WTC11 (cell line): ENCODE measurements at regions not wholly inside any gene's neighbourhood (a gene's known extent, or its start where the extent isn't known, plus 50 kb on each side); places are given as distances from the start of the nearest gene placed in this dataset.

ENCODE experiments used
- ATAC-seq: fragments of 200-7000 bp; cut with Tn5 transposase; 2 replicates; pipeline ENCODE4 v1.10.0; 2021; ENCODE audit warnings: mild to moderate bottlenecking, moderate library complexity
- CTCF ChIA-PET: fragments of 300-600 bp; sonication (Branson Sonifier 250); formaldehyde crosslinking; loops from one replicate; lab custom pipeline; 2021; ENCODE audit warnings: antibody characterized with exemption; lab: Charles Lee
- POLR2A ChIA-PET: fragments of 350-600 bp; sonication (Branson Sonifier 250); formaldehyde crosslinking; loops from one replicate; lab custom pipeline; 2021; ENCODE audit warnings: antibody characterized with exemption; lab: Charles Lee
- DNase-seq: peaks from one replicate; pipeline ENCODE4 v3.0.0; 2021; ENCODE audit warnings: low spot score
- H3K27ac Mint-ChIP-seq: 2 replicates; pipeline ENCODE4 v1.8.0; 2021; ENCODE audit warnings: mixed read lengths
- H3K27me3 Mint-ChIP-seq: 2 replicates; pipeline ENCODE4 v1.8.0; 2021; ENCODE audit warnings: low read depth, mild to moderate bottlenecking, moderate library complexity, mixed read lengths
- H3K36me3 Mint-ChIP-seq: 2 replicates; pipeline ENCODE4 v1.8.0; 2021; ENCODE audit warnings: mixed read lengths
- H3K4me1 Mint-ChIP-seq: 2 replicates; pipeline ENCODE4 v1.8.0; 2022; ENCODE audit warnings: mixed read lengths
- H3K4me3 Mint-ChIP-seq: 2 replicates; pipeline ENCODE4 v1.8.0; 2021; ENCODE audit warnings: mild to moderate bottlenecking, moderate library complexity, mixed read lengths
- H3K9me3 Mint-ChIP-seq: 2 replicates; pipeline ENCODE4 v1.8.0; 2021; ENCODE audit warnings: mixed read lengths
- ATF6 ChIP-seq: sonication (generic); formaldehyde crosslinking; IDR thresholded peaks from 2 replicates; pipeline ENCODE4 v1.8.1; 2023; ENCODE audit warnings: mild to moderate bottlenecking, missing genetic modification reagents
- CREM ChIP-seq: sonication (generic); formaldehyde crosslinking; IDR thresholded peaks from 2 replicates; pipeline ENCODE4 v1.8.1; 2022; ENCODE audit warnings: mild to moderate bottlenecking, missing genetic modification reagents, moderate library complexity
- CTCF ChIP-seq: fragments of 200-600 bp; IDR thresholded peaks from 2 replicates; pipeline ENCODE4 v1.8.0; 2022; ENCODE audit warnings: antibody characterized with exemption
- E2F4 ChIP-seq: sonication (generic); formaldehyde crosslinking; IDR thresholded peaks from 2 replicates; pipeline ENCODE4 v1.8.1; 2022; ENCODE audit warnings: low read depth, mild to moderate bottlenecking, moderate library complexity, missing genetic modification reagents, borderline replicate concordance
- FOXP4 ChIP-seq: sonication (generic); formaldehyde crosslinking; IDR thresholded peaks from 2 replicates; pipeline ENCODE4 v1.8.0; 2022; ENCODE audit warnings: mild to moderate bottlenecking, missing genetic modification reagents
- GRHL2 ChIP-seq: fragments of 250-450 bp; sonication (Bioruptor Pico); IDR thresholded peaks from 2 replicates; pipeline ENCODE4 v1.8.0; 2022; ENCODE audit warnings: mild to moderate bottlenecking, moderate library complexity; ENCODE audit not compliant: insufficient replicate concordance, severe bottlenecking
- IRF2 ChIP-seq: sonication (generic); formaldehyde crosslinking; IDR thresholded peaks from 2 replicates; pipeline ENCODE4 v1.8.0; 2022; ENCODE audit warnings: low read depth, missing genetic modification reagents, borderline replicate concordance
- MAX ChIP-seq: sonication (generic); formaldehyde crosslinking; IDR thresholded peaks from 2 replicates; pipeline ENCODE4 v1.8.0; 2022; ENCODE audit warnings: mild to moderate bottlenecking, missing genetic modification reagents
- MXD4 ChIP-seq: fragments of 250-450 bp; sonication (Bioruptor Pico); IDR thresholded peaks from 2 replicates; pipeline ENCODE4 v1.8.0; 2021; ENCODE audit warnings: mild to moderate bottlenecking, moderate library complexity, borderline replicate concordance
- NFE2L1 ChIP-seq: sonication (generic); formaldehyde crosslinking; IDR thresholded peaks from 2 replicates; pipeline ENCODE4 v1.8.1; 2023; ENCODE audit warnings: missing genetic modification reagents
- PRDM15 ChIP-seq: sonication (generic); formaldehyde crosslinking; IDR thresholded peaks from 2 replicates; pipeline ENCODE4 v1.8.0; 2022; ENCODE audit warnings: missing genetic modification reagents
- SOX15 ChIP-seq: fragments of 250-450 bp; sonication (Bioruptor Pico); IDR thresholded peaks from 2 replicates; pipeline ENCODE4 v1.9.0; 2021; ENCODE audit warnings: mild to moderate bottlenecking
- STAT6 ChIP-seq: sonication (generic); formaldehyde crosslinking; conservative IDR thresholded peaks from 2 replicates; pipeline ENCODE4 v1.8.1; 2023; ENCODE audit warnings: mild to moderate bottlenecking, low read depth, missing genetic modification reagents, moderate library complexity
- TCF7 ChIP-seq: sonication (generic); formaldehyde crosslinking; IDR thresholded peaks from 2 replicates; pipeline ENCODE4 v1.8.0; 2022; ENCODE audit warnings: mild to moderate bottlenecking, low read depth, missing genetic modification reagents, moderate library complexity
- TEAD1 ChIP-seq: sonication (generic); formaldehyde crosslinking; IDR thresholded peaks from 2 replicates; pipeline ENCODE4 v1.8.0; 2022; ENCODE audit warnings: mild to moderate bottlenecking, missing genetic modification reagents
- TEAD4 ChIP-seq: sonication (generic); formaldehyde crosslinking; IDR thresholded peaks from 2 replicates; pipeline ENCODE4 v1.8.0; 2022; ENCODE audit warnings: mild to moderate bottlenecking, missing genetic modification reagents
- TP53 ChIP-seq: sonication (generic); formaldehyde crosslinking; IDR thresholded peaks from 2 replicates; pipeline ENCODE4 v1.8.1; 2023; ENCODE audit warnings: mild to moderate bottlenecking, missing genetic modification reagents
- ZNF263 ChIP-seq: sonication (generic); formaldehyde crosslinking; IDR thresholded peaks from 2 replicates; pipeline ENCODE4 v1.8.1; 2022; ENCODE audit warnings: low read depth, mild to moderate bottlenecking, moderate library complexity, missing genetic modification reagents
- ZNF317 ChIP-seq: sonication (generic); formaldehyde crosslinking; IDR thresholded peaks from 2 replicates; pipeline ENCODE4 v1.8.1; 2023; ENCODE audit warnings: low read depth, mild to moderate bottlenecking, moderate library complexity, missing genetic modification reagents, borderline replicate concordance
- ZNF416 ChIP-seq: fragments of 250-450 bp; sonication (Bioruptor Pico); IDR thresholded peaks from 2 replicates; pipeline ENCODE4 v1.9.0; 2021; ENCODE audit warnings: mild to moderate bottlenecking, inconsistent platforms

GRCh38 chr22:35172442-35172841, 84.9 kb upstream of the HMGXB4 start:
- POLR2A ChIA-PET = no interaction called here
- no peak for DNase-seq
- Mint-ChIP-seq H3K4me3 (no peak overlapping the region), H3K4me1 (peaks cover 6% of the 10 kb centered on the region)
- TF ChIP-seq FOXP4 (CRISPR knock-in tag) (no peak), NFE2L1 (CRISPR knock-in tag) (no peak), TP53 (CRISPR knock-in tag) (no peak), ATF6 (CRISPR knock-in tag) (no peak), E2F4 (no peak), TEAD4 (no peak), CREM (CRISPR knock-in tag) (no peak), STAT6 (no peak), ZNF416 (CRISPR knock-in tag) (no peak), ZNF317 (no peak)
- TF ChIP-seq, all 79 proteins: peak for 0
- Mint-ChIP-seq H3K27me3 (peaks cover 19% of the 10 kb centered on the region), H3K27ac (no peak overlapping the region), H3K36me3 (no peaks in the 10 kb centered on the region), H3K9me3 (peaks cover 6% of the 10 kb centered on the region)
- CTCF ChIA-PET = interaction anchor here (1.1 to 3.2 kb wide), 2 partner anchors 31 to 59 kb away, joined by 3 to 13 read pairs; no protein-coding TSS in a partner anchor
- no peak for ATAC-seq

GRCh38 chr22:35173655-35174054, 83.6 kb upstream of the HMGXB4 start:
- POLR2A ChIA-PET = no interaction called here
- Mint-ChIP-seq H3K27ac (no peak overlapping the region), H3K4me1 (peaks cover 6% of the 10 kb centered on the region), H3K9me3 (peaks cover 6% of the 10 kb centered on the region), H3K27me3 (peaks cover 14% of the 10 kb centered on the region), H3K4me3 (no peak overlapping the region), H3K36me3 (no peaks in the 10 kb centered on the region)
- DNase-seq = no peak
- CTCF ChIA-PET = interaction anchor here (0.7 to 5.3 kb wide), 3 partner anchors 19 to 58 kb away, joined by 3 to 27 read pairs (median 6); no protein-coding TSS in a partner anchor
- ATAC-seq = no peak
- TF ChIP-seq SOX15 (no peak), TEAD4 (no peak), TEAD1 (CRISPR knock-in tag) (no peak), GRHL2 (CRISPR knock-in tag) (no peak), ZNF416 (CRISPR knock-in tag) (no peak), TP53 (CRISPR knock-in tag) (no peak), IRF2 (CRISPR knock-in tag) (no peak), ZNF263 (CRISPR knock-in tag) (no peak), PRDM15 (no peak), MXD4 (CRISPR knock-in tag) (no peak), TCF7 (CRISPR knock-in tag) (no peak), CTCF (no peak), MAX (CRISPR knock-in tag) (no peak)
